NOMO-1 treated with DMSO at 0.1 percent for 48 hours (cell line): ENCODE measurements at regions not wholly inside any gene's neighbourhood (a gene's known extent, or its start where the extent isn't known, plus 50 kb on each side); places are given as distances from the start of the nearest gene placed in this dataset.

Source experiments
- DNase-seq: peaks from one replicate; lab custom pipeline; 2025; ENCODE audit not compliant: unreplicated experiment; lab: John Stamatoyannopoulos, UW

DNA sequence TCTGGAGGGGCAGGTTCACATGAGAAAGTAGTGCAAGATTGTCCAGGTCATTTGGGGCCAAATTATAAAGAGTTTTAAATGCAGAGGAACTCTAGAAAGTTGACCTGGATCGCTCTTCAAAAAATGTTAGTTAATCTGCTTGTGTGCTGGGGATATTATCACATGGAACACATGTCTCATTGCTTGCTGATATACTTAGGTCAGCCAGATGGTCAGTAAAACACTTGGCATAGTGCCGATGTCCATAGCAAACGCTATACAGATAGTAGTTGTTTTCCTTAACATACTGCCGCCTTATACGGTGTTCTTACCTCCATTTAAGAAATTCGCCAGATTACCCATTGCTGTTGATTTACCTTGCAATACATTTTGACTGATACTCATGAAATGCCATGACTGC, 103.4 kb upstream of the CWC22 start:
- no peak for DNase-seq

DNA sequence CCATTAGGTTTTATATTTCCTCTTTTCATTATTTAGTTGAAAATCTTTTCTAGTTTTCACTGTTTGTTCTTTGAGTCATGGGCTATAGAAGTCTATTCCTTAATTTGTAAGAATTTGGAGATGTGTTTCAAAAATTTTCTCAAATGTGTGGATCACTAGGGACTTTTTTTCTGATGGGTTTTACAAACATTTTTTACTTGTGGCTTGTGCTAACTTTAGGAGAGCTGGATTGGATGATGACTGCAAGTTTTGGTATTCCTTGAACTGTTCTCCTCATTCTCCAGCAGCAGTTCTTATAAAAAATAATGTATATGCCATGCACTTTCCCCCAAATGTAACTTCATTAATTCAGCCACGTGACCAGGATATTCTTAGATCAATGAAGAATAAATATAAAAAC, 94.7 kb upstream of the CWC22 start:
- DNase-seq: no peak

DNA sequence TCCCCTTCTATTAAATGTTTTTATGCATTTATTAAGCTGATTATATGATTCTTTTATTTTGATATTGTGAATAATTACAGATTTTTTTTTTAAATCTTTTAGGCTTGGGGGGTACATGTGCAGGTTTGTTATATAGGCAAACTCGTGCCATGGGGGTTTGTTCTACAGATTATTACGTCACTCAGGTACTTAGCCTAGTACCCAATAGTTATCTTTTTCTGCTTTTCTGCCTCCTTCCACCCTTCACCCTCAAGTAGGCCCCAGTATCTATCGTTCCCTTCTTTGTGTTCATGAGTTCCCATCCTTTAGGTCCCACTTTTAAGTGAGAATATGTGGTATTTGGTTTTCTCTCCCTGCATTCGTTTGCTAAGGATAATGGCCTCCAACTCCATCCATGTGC, 92.2 kb upstream of the CWC22 start:
- DNase-seq: no peak

DNA sequence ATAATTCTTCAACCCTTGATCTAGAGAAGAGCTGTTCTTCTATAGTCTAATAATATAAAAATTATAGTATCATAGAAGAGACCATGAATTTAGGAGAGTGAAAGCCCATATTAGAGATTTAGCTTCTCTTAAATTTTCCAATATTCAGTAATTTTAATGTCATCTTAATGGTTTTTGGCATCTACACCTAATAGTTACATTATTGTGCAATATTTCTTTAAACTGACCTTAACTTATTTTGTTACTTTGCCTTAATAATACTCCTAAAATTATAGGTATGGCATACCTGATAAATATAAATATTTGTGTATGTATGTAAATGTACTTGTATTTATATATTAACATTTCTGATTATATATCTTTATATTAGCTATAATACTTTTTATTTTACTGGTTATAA, 78.0 kb upstream of the CWC22 start:
- no peak for DNase-seq

DNA sequence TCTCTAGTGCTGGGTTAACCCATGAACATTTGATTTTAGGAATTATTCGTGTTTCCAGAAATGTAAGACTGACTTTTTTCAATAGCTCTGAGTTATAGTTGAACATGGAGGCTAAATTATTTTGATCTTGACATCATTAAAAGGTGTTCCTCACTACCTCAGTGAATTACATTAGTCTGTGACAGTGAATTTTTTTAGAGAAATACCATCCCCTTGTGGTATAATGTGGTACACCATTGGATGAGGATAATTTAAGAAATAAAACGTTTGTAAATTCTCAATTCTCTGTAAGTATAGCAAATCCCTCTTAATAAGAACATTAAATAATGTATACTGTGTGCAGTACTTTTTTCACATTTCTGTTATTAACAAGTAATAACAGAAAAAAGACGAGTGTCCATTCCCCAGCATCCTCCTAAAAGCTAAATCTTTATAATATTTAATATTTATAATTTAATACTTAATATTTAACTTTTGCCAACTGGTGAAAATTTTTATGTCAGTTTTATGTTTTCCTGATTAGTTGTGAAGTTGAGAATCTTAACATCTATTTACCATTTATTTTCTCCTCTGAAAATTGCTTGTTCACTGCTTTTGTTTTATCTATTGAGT, 70.3 kb upstream of the CWC22 start:
- DNase-seq: peak; percentile 5

DNA sequence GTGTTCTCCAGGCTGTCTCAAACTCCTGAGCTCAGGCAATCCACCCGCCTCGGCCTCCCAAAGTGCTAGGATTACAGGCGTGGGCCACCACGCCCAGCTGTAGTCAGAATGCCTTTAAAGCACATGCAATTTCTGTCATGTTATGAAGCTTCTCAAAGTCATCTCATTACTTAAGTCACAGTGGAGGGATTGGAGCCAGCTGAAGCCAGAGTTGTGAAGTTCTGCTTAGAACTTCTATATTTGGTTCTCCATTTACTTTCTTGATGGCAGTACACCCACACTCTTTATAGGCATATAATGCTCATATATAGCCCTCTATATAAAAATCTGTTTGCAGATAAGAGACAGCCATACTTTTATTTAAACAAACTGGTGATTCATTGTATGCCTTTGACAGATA, 68.8 kb upstream of the CWC22 start:
- DNase-seq: no peak

DNA sequence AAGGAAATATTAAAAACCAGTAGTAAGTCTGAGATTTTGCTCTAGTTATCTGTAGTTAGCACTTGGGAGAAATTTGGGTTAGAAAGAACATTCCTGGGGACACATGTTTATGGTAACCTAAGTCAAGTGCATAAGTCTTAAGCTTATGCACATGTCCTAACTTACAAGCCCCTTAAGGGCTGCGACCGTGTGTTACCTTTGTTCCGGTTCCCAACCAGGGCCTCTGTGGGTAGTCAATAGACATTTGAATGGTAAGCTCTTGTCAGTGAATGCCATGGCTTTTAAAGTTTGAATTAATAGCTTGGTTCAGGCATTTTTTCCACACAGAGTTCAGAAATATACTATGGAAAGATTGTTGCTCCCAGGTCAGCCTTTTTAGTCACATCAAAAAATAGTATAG, 64.7 kb upstream of the CWC22 start:
- no peak for DNase-seq

DNA sequence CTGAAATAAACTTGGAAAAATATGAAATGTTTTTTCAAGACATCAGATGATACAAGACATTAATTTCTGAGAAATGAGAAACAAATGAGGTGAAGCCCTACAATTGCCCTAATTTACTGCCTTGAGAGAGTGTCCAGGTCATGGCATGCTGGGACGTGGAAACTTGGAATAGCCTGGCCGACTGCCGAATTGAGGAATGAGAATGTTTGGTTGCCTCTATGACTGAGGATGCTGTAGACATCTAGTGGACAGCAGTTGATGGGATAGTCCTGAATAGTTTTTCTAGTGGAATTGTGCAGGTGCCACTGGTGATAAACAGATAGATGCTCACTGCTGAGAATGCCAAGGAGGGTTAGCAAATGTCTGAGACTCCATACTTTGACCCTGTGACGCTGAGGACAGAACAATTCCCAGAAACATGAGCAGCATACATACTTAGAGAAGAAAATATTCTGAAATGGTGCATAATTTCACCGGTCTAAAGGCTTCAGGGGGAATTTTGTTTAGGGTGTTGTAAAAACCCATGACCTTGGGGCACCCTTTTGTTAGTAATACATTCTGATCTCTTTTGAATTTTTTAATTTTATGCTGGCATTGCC, 56.5 kb upstream of the CWC22 start:
- no peak for DNase-seq

DNA sequence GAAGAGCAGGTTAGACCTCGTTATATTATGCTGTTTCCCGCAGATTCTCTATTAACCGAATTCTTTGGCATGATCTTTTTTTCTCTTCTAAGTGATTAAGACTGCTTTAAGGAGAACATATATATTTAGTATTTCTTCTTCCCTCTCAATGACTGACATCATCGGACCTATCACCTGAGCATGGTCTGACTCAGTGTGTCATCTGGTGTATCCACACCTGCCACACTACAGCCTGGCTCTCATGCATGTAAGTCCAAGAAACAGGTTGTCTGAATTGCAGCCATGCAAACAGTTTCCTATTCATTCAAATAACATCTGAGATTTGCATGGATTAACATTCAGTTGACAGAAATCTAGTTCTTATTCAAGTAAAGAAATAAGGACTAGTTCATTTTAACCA, 55.1 kb upstream of the CWC22 start:
- no peak for DNase-seq

DNA sequence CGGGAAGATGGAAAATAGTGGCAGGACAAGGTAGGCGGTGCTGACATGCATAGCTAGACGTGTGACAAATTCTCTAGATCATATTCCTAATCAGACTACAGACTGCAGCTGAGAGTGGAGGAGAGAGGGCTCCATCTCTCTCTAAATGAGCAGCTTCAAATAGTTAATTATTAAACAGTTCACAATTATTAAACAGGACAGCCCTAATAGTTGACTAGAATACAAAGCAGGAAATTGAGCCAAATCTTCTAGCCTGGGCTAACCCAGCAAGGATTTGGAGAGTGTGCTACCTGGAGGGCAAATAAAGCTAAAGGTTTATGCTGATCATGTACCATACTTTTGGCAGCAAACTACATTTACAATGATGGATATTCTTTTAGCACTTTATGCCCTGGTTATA, 54.4 kb upstream of the CWC22 start:
- no peak for DNase-seq

DNA sequence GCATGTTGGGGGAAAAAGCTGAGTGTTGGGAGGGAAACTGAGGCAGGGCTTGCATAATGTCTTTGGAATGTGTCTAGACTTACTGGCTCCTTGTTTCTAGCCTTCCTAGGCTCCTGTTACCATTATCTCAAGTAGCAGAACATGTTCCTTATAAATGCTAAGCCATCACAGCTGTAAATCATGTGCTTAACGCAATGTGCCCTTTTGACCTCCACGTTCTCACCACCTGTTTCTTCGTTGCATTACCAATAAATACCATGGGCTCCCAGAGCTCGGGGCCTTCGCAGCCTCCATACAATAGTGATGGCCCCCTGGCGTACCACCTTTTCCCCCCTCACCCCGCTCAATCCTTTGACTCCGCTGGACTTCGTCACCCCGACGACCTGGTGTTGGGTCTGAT, 54.0 kb upstream of the CWC22 start:
- no peak for DNase-seq

DNA sequence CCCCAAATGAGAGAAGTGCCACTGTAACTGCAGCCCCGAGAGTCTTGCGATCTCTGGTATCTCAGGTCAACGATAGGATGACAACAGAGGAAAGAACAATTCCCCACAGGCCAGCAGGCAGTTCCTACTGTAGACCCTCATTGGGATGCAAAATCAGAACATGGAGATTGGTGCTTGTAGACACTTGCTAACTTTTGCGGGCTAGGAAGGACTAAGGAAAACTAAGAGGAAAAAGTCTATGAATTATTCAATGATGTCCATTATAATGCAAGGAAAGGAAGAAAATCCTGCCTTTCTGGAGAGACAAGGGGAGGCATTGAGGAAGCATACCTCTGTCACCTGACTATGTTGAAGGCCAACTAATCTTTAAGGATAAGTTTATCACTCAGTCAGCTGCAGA, 51.9 kb upstream of the CWC22 start:
- DNase-seq: no peak

DNA sequence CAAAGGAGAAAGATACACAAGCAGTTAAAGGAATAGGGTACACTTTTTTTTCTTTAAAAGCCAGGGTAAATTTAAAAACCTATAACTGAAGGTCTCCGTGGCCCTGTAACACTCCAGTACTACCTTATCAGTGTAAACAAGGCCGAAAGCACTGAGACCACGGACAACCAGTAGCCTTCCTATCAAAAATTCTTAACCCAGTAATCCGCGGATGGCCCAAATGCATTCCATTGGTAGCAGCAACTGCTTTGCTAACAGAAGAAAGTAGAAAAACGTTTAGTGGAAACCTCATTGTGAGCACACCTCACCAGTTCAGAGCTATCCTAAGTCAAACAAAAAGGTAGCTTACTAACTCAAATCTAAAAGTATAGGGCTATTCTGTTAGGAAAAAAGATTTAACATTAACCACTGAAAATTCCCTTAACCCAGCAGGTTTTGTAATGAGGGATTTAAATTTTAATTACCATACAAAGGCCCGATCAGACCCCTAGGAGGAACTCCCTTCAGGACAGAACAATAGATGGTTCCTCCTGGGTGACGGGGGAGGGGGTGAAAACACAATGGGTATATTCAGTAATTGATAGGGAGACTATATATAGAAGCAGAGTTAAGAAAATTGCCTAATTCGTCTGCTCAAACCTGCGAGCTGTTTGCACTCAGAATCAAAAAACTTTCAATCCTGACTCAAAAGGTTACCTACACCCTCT, 50.8 kb upstream of the CWC22 start:
- DNase-seq: no peak
